GM12872 (cell line): ENCODE measurements at regions not wholly inside any gene's neighbourhood (a gene's known extent, or its start where the extent isn't known, plus 50 kb on each side); places are given as distances from the start of the nearest gene placed in this dataset.

ENCODE experiments used
- CTCF ChIP-seq: IDR thresholded peaks from 3 replicates; pipeline ENCODE4 v1.5.1; 2011; ENCODE audit warnings: low read depth, mild to moderate bottlenecking, low read length, moderate library complexity; ENCODE audit not compliant: insufficient read depth

DNA sequence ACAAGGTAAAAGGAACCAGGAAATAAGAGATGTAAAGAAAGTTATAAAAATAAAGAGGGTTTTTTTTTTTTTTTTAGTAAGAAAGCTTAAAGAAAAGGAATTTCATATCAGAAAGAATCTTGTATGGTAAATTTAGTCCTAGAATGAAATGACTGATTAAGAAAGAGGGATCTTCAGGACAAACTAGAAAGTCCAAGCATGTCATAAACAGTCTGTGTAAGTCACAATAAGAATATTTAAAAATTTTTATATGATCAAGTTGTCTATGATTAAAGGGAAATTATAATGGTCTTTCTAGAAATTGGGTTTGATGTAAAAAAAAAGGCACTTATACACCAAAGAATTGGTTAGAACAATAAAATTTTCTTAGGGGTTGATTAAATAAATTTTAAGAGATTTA, 289.5 kb downstream of the XPNPEP1 start:
- TF ChIP-seq CTCF = no peak

DNA sequence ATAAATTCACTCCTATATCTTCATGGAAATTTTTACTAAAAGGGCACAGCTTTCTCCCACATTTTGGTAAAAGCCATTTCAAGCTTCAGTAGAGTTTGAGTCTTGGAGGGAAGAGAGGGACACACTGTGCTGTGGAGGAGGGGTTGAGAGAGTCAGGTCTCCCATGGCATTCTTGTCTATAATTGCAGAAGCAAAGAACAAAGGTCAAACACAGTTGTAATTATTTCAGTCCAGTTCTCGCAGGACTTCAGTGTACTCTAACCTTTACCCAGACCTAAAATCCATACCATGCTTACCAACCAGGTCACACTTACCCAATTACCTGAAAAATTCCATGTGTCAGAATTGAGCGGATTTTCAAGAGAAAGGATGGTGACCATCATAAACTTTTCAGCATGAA, 298.4 kb downstream of the XPNPEP1 start:
- no peak for TF ChIP-seq CTCF

GRCh38 chr10:109622566-109622965, 300.7 kb downstream of the XPNPEP1 start:
- no peak for TF ChIP-seq CTCF

DNA sequence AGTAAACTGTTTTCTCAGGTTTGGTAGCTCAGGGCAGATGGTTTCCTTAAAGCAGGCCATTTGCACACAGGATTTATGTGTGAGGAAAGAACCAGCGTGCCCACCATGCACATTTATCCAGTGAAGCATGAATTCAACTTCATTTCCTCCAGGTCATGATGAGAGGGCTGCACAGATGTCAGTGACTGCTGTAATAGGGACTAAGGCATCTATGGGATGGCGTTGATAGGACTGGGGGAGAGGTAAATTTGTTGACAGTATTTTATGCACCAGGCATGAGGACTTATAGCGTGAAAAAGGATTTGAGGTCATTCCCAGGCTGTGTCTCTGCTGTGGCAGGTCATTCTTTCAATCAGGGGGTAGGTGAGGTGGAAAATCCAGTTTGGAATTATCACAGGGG, 302.9 kb downstream of the XPNPEP1 start:
- no peak for TF ChIP-seq CTCF

DNA sequence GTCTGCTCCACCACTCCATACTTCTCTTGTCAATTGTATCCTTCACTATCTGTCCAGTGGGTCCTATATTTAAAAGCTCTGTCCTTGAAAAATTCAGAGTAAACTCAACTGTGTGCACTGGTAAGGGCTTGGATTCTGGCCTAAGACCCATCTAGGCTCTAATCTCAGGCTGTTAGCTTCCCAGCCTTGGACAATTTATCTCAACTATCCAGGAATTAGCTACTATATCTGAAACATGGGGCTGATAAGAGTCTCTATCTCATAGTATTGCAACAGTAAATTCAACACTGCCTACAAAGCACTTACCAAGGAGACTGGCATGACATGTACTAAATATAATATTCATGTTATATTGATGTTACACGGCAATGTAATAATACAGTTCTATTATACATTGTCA, 303.4 kb downstream of the XPNPEP1 start:
- no peak for TF ChIP-seq CTCF

GRCh38 chr10:109618748-109619147, 304.6 kb downstream of the XPNPEP1 start:
- no peak for TF ChIP-seq CTCF

- TF ChIP-seq CTCF = no peak
Measured at GRCh38 chr10:109618301-109618700, 305.0 kb downstream of the XPNPEP1 start.
